SH-SY5Y (cell line): ENCODE measurements at regions not wholly inside any gene's neighbourhood (a gene's known extent, or its start where the extent isn't known, plus 50 kb on each side); places are given as distances from the start of the nearest gene placed in this dataset.

Source experiments
- GATA2 ChIP-seq: IDR thresholded peaks from 2 replicates; pipeline ENCODE4 v1.6.1; 2011; ENCODE audit warnings: mild to moderate bottlenecking, low read depth, low read length
- GATA3 ChIP-seq: IDR thresholded peaks from 2 replicates; pipeline ENCODE4 v1.6.1; 2011; ENCODE audit warnings: low read depth, mild to moderate bottlenecking, low read length, moderate library complexity

DNA sequence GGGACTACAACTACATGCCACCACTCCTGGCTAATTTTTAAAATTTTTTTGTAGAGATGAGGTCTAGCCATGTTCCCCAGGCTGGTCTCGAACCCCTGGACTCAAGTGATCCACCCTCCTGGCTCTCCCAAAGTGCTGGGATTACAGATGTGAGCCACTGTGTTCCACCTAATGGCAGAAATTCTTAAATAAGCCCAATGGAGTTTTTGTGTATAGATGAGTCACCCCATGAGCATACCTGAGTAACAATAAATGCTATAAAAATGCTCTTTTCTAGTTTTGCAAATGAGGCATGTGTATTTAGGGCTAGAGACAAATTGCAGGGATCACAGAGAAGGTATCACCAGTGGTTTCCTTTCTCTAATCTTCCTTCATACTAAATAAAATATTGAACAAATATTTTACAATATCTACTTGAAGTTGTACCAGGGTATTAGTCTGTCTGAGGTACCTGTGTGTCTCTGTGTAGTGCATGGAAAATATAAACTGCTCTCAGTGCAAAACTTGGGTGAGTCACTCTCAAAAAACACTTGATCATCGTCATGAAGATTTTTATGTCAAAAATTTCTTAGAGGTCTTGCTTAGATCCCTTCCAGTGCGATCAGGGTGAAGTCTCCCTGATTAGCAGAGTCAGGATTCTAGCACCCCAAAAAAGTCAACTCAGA is 337.1 kb upstream of the MMADHC start:
- TF ChIP-seq GATA3 = no peak
- no peak for TF ChIP-seq GATA2

DNA sequence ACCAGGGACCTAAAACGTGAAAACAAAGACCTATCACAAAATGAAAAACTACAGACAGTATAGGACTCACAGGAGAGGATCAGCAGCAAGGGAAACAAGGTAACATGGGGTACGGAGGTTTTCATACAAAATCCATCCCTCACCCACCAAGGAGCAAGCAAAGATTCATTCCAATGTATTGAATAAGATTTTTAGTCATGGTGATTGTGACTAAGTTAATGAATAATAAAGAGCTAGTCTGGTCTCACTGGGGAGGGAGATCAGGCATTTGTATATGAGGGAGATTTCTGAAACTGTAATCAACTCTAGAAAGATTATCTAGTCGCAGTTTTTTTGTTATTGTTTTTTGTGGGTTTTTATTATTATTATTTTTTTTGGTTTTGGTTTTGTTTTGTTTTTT is 336.5 kb upstream of the MMADHC start:
- TF ChIP-seq GATA3 = no peak
- TF ChIP-seq GATA2 = no peak

DNA sequence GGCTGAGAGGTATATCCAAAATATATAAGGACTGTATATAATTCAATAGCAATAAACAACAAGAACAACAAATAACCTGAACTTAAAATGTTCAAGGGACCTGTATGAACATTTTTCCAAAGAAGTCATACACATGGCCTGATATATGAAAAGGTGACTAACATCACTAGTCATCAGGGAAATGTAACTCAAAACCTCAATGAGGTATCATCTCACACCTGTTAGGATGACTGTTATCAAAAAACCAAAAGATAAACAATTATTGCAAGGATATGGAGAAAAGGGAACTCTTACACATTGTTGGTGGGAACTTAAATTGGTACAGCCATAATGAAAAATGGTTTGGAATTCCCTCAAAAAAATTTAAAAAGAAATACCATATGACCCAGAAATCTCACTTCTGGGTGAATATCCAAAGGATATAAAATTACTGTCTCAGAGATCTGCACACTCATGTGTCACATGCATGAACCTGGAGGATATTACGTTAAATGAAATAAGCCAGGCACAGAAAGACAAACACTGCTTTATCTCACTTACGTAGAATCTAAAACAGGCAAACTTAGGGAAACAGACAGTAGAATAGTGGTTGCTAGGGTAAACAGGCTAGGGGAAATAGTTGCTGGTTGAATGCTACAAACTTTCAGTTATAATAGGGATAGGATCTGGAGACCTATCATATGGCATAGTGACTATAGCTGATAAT is 334.5 kb upstream of the MMADHC start:
- no peak for TF ChIP-seq GATA3
- TF ChIP-seq GATA2 = no peak

DNA sequence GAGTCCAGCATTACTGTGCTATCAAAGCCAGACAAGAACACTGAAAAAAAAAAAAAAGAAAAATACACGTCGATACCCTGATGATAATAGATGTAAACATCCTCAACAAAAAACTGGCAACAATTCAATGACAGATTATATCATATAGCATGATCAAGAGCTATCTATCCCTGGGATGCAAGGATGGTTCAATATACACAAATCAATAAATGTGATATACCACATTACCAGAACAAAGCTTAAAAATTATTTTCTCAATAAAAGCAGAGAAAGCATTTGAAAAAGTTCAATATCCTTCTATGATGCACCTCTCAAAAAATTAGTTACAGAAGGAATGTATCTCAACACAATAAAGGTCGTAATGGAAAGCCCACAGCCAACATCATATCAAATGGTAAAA is 332.8 kb upstream of the MMADHC start:
- no peak for TF ChIP-seq GATA3

DNA sequence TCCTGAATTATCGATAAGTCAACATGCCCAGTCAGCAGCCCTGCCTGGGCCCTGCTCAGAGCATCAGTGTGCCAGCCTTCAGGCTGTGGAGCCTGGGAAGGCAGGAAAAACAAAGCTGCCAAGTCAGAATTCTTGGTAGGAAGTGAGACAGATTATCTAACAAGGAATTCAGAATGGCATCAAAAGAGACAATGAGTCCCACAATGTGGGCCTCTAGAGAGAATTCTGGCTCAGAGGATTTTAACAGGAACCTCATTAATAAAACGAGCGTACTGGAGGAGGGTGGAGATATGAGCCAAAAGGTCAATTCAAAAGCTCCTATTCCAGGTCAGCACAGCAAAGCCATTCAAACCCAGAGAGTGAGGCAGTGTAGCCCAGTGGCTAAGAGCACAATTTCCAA is 327.6 kb upstream of the MMADHC start:
- no peak for TF ChIP-seq GATA3
- no peak for TF ChIP-seq GATA2

DNA sequence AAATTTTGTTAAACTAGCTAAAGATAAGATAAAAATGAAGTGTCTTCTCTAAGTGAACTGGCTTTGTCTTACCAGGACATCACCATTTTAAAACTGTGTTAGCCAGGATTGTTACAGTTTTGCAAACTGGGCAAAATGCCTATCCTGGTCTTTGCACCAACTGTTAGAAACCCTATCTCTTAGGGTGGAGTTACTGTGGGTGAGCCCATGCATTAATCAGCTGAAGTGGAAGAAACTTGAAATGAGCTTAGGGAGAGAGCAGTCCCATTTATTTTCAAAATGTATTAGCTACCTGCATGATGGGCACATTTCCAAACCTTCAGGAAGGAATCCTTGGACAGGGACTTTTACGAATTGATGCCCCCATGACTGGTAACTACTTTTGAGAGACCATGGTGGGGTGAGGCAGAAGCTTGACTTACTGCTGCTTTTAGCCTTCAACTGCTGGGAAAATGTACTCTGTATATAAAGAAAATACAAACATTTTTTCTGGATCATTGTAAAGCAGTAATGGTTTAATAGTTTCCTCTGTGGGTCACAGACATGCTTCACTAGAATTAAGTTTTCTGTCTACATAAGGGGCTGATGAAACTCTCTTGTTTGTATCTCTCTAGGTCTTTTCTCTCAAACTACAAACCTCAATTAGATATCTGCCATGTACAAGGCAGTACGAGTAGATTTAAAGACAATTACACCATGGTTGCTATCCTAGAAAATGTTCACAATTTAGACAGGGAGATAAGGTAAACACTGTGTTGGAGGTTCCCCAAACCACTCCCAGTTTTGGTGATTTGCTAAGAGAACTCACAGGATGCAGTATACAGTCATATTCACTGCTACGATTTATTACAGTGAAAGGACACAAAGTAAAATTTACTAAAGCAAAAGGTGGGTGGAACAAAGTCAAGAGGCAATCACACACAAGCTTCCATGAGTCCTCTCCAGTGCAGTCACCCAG is 321.4 kb upstream of the MMADHC start:
- TF ChIP-seq GATA2 (no peak), GATA3 (no peak)

DNA sequence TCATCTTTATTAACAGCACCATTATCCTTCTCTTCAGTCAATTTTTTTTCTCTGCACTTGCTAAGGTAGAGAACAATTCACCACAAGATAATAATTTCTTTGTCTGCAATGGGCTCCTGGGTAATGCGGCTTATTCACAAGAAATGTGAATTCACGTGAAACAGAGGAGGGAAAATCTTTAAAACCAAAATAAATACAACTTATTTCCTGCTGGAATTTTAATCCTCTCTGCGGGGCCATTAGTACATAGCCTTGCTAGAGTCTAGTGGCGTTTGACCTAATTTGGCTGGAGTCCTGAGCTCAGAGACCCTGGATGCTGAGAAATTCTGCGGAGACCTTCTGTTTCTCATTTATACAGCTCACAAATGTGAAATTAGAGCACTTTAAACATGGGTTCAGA is 319.3 kb upstream of the MMADHC start:
- TF ChIP-seq GATA2 = no peak
- TF ChIP-seq GATA3 = no peak

DNA sequence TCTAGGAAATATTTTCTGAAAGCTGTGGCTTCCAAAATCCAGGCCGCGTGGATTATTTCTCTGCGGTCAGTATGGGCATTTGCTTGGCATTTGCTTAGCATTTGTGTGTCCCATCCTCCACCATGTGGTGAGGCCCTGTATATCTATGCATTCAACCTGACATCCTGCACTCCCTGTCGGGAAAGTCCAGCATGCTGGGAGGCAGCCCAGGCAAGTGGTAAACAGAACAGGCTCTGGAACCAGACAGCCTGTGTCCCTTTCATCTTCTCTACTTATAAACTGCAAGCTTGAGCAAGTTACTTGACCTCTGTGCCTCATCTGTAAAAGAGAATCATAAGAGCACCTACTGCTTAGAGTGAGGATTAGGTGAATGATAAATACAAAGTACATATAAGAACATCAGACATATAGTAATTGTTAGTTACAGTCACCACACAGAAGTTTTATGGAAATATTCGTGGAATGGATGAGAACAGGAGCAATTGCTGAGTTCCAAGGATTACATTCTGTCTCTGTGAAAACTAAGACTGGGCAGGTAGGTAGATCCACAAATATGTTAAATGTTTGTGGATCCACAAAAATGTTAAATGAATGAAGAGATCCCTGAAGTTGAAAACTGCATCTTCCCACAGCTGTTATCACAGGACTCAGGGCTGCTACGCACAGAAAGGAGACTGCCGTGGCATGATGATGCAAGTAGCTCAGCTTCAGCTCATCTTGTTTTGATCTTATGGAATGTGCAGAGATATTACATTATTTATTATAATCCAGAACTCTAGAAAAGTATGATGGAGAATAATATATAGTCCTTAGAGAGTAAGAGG is 317.0 kb upstream of the MMADHC start:
- TF ChIP-seq GATA3 (no peak), GATA2 (no peak)

DNA sequence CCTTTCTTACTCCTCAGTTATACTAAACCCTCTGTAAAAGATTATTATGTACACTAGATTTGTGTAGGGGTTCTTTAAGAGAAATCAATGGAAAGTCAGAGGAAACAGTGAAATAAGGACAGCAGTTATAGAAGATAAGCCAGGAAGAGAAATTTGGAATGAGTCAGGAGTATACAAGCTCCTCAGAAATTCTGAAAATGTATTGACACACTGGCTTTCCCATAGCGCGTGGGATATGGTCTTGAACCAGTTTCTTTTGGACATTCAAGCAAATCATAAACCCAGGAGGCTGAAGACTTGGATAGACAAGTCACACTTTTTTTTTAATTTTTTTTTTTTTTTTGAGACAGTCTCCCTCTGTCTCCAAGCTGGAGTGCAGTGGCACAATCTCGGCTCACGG is 316.1 kb upstream of the MMADHC start:
- TF ChIP-seq GATA2 = no peak
- TF ChIP-seq GATA3 = no peak

DNA sequence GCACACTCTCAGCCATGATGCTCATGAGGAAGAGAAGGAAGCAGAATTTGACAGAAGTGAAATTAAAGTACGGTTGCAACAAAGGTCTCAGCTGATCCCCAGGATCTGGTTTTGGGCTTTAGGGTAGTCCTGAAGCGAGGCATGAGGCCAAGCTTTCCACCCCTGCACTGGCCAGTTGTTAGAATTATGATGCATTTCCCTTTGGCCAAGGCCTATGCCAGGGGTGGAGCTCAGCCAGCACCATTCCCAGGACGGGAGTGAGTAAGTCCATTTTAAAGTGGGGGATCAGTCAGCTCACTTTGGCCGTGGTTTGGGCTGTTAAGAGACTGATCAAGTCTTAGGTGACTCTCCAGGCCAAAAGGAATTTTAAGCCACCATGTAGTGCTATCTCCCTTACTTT is 314.5 kb upstream of the MMADHC start:
- no peak for TF ChIP-seq GATA3
- no peak for TF ChIP-seq GATA2

DNA sequence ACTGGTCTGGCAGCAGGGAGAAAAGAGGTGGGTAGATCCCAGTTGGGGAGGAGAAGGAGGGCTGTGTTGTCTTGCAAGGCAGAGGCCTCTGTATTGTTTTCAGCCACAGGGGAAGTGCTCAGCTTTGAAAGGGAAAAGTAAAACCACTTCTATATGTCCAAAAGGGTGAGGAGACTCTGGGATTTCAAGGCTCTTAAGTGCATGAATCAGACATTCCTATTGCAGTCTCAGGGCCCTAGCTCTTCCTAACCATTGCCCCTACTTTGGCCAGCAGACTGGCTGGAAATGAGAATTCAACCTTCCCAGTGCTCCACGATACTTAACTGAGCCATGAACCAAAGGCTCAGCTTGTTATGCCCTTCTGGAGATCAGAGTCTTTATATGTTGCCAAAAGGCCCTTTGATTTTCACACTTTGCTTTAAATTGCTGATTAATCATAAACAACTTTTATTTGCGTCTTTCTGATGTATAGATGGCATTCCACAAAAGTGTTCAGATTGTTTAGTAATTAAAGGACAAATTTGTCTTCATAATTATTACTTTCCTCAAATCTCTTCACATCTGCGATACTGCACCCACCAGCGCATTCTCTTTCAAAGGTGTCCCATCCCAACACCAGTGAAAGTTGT is 313.8 kb upstream of the MMADHC start:
- TF ChIP-seq GATA3 = no peak
- TF ChIP-seq GATA2 = no peak

DNA sequence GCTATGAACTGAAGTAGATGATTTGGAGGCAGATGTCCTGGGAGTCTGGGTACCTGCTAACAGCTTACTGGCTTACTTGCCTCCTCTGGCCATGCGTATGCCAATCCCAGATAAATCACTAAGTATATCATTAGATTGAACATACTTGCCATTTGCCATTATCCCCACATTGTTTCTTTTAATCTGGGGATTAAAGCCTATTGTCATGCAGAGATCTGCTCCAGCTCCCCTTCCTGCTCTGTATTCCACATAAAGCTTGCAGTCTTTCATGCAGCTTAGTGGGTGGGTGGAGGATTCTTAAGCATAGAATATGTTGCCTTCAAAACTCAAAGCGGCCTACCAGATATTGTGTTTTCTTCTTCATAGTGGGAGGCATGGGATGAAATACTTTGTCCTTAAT is 311.8 kb upstream of the MMADHC start:
- TF ChIP-seq GATA2 (no peak), GATA3 (no peak)

DNA sequence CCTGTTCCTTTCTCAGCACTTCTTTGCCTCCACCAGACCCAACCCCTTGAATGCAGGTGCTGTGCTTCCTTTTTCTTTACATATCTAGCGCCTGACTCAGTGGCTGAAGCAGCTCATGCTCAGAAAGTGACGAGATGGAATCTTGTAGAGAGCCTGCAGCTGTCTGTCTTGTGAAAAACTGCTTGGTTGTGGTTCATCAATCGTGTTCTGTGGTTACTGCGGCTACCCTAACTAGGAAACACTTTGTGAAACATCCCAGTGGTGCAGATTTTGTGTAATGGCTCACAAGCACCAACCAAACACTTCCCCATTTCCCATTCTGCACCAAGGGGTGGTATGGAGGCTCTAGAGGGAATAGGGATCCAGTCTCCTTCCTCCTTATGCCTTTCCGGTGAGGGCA is 307.2 kb upstream of the MMADHC start:
- TF ChIP-seq GATA3 (no peak), GATA2 (no peak)
